HG03097 (cell line): ENCODE measurements at regions not wholly inside any gene's neighbourhood (a gene's known extent, or its start where the extent isn't known, plus 50 kb on each side); places are given as distances from the start of the nearest gene placed in this dataset.
"Not testable (repeated sequence)": the region's sequence is repeated elsewhere in the genome, so short reads cannot be mapped to it uniquely, and the experiment has no call there.

Experiments used
- ATAC-seq: cut with Tn5 transposase; IDR thresholded peaks from one replicate; pipeline ENCODE4 v1.9.1; 2021; ENCODE audit not compliant: unreplicated experiment, low FRiP score

DNA sequence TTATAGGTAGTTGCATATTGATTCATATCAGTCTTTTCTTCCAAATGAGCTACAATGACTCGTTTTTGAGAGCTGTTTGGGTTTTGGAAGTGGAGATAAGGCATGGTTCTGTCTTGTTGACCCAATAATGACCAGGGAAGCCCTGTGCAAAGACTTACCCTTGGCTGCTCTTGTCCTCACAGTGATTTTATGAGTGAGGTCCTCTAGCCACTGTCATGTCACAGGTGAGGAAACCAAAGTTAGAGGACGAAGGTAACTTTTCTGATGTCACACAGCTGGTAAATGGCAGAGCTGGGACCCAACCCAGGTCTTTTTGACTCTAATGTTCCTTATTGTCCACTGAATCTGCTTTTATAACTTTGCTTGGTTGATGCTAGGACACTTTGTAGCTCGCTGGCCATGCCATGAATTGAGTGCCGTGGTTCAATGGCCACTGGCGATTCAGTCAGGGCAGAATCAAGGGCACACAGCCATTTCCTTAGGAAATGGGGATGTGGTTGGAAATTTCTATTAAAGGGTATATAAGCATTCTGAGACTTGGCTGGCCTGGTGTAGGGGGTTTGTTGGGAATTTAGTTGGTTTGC, 249.1 kb downstream of the GOLGA6L6 start:
- not testable (repeated sequence) for ATAC-seq

DNA sequence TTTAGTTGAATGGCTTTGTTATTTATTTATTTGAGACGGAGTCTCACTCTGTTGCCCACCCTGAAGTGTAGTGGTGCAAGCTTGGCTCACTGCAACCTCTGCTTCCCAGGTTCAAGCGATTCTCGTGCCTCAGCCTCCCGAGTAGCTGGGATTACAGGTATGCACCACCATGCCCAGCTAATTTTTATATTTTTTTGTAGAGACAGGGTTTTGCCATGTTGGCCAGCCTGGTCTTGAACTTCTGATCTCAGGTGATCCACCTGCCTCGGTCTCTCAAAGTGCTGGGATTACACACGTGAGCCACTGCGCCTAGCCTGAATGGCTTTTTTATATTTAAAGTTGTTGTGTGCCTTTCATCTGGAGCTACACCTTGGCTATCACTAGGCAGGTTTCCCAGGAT, 250.0 kb downstream of the GOLGA6L6 start:
- ATAC-seq: not testable (repeated sequence)

DNA sequence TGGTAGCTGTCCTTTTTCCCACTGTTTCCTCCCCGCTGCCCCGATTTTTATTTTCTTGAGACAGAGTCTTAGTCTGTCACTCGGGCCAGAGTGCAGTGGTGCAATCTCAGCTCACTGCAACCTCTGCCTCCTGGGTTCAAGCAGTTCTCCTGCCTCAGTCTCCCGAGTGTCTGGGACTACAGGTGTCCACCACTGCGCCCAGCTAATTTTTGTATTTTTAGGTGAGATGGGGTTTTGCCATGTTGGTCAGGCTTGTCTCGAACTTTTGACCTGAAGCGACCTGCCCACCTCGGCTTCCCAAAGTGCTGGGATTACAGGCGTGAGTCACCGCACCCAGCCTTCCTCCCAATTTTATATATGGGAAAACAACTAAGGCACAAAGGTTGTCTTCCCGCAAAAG, 251.0 kb downstream of the GOLGA6L6 start:
- ATAC-seq: not testable (repeated sequence)

DNA sequence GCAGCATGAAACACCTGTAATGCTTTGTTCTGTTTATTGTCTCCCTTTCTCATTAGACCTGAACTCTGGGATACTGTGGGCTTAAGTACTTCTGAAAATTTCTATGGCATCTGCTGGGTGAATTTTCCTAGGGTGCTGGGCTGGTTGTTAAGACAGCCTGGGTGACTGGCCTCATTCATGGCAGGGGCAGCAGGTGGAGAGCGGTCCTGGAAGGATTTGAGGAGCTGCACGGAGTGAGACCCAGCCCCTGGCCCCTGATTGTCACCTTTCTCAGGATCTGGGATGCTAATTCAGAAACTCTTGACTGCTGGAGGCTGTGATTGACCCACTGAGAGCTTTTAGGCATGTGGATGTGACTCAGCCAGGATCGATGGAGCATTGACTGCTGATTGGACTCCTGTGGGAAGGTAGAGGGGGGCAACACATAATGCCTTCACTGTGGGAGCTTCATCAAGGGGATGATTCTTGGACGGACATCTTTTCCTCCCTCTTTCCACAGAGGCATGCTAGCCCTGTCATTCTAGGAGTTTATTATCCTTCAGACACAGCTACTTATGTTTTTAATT, 252.0 kb downstream of the GOLGA6L6 start:
- ATAC-seq: not testable (repeated sequence)

DNA sequence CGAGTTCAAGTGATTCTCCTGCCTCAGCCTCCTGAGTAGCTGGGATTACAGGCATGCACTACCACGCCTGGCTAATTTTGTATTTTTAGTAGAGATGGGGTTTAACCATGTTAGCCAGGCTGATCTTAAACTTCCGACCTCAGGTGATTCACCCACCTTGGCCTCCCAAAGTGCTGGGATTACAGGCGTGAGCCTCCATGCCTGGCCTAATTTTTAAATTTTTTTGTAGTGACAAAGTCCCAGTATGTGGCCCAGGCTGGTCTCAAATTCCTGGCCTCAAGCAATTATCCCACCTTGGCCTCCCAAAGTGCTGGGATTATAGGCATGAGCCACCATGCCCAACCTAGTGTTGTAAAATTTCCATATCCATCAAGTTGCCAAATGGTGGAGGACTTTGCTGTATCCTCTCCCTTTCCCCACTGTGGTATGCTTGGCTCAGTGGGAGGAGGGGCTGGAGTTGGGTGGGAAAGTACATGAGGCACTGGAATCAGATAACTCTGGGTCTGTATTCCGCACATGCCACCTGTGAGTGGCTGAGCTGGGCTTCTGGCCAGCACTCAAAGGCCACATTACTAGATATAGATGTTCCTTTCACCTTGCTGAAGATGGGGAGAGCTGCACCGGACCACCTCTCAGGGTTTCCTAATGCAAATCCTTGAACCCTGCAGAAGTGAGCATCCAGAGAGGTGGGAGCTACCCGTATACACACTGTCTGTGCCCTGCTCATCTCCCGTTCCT, 252.6 kb downstream of the GOLGA6L6 start:
- ATAC-seq: not testable (repeated sequence)

DNA sequence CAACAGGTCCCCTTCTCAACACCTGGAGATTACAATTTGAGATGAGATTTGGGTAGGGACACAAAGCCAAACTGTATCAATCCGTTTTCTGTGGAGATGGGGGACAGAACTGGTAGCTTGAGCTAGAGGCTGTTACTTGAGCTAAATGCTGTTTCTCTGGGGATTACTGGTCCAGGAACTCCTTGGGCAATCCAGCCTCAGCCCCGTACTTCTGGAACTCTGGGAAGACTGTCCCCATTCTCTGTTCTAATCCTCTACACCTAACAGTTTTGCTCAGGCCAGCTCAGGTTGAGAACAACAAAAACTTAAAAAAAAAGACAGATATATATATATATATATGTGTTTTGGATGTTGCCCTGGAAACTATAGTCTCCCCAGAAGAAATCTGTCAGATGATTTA, 255.0 kb downstream of the GOLGA6L6 start:
- not testable (repeated sequence) for ATAC-seq

DNA sequence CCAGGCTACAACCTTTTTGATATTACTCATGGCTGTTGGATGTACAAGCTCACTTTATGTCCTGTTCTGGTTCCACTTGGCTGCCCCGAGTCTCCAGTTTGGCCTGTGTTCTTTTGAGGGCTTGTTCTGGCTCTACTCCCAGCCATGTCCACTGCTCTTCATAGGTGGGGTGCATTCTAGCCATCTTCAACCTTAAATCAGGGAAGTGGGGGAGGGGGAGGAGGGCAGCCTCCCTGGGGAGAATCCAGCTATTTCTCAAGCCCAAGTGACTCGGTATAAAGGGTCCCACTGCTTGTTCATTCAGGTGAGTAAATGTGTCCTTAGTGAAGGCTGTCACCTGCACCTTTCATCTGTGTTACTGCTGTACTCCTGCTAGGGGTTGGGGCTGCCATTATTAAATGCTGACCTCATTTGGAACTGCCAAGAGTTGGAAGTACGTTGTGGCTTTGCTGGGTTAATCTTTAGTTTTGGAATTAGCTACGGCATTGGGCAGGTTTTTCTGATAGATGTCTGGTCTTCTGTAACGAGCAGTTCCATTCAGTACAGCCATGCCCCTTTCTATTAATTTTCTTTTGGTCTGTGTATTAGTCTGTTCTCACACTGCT, 255.8 kb downstream of the GOLGA6L6 start:
- ATAC-seq: not testable (repeated sequence)

DNA sequence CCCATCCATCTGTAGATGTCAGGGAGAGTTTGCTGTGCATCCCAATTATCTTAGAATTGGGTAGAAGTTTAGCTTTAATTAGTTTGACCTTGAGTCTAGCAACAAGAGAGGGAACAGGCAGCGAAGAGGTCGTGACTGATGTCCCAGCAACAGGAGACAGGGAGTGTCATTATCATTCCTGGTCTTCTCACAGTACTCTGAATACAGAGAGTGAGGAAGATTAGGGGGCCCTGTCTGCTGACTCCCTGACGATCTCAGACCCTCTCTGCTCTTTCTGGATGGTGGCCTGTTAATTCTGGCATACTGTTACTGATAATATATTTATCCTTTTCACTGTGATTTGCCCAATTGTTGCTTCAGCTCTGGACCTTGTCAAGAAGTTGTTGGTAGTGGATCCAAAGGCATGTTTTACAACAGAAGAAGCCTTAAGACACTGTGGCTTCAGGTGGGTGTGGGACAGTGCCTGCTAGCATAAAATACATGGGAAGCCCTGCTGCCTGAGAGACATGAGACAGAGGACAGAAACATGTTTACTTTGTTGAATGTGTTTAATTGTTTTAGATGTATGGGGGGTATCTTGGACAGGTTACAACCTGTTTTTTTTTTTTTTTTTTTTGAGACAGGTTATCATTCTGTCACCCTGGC, 256.6 kb downstream of the GOLGA6L6 start:
- not testable (repeated sequence) for ATAC-seq

DNA sequence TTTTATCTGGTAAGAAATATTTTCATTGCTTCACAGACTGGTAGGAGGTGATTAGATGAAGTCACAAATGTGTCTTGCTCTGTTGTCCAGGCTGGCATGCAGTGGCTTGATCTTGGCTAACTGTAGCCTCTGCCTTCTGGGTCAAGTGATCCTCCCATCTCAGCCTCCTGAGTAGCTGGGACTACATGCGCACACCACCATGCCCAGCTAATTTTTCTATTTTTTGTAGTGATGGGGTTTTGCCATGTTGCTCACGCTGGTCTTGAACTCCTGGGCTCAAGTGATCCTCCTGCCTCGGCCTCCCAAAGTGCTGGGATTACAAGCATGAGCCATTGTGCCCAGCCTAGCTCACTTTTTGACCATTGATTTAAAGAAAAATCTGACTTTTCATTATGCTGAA, 257.9 kb downstream of the GOLGA6L6 start:
- ATAC-seq: not testable (repeated sequence)

DNA sequence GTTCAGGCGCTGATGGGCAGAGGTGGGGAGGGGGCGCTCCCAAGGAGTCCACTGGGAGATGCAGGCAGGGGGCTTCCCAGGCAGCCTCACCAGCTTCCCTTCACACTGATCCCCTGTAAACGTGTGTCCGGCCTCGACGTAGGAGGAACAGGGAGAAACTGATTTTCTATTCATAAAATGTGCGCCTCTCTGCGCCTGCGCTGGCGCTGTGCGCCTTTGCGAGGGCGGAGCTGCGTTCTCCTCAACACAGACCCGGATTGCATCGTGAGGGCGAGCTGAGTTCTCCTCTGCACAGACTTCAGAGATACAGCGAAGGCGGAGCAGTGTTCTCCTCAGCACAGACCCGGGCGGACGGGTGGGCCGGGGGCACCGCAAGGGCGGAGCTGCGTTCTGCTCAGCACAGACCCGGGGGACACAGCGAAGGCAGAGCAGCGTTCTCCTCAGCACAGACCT, 259.1 kb downstream of the GOLGA6L6 start:
- not testable (repeated sequence) for ATAC-seq

DNA sequence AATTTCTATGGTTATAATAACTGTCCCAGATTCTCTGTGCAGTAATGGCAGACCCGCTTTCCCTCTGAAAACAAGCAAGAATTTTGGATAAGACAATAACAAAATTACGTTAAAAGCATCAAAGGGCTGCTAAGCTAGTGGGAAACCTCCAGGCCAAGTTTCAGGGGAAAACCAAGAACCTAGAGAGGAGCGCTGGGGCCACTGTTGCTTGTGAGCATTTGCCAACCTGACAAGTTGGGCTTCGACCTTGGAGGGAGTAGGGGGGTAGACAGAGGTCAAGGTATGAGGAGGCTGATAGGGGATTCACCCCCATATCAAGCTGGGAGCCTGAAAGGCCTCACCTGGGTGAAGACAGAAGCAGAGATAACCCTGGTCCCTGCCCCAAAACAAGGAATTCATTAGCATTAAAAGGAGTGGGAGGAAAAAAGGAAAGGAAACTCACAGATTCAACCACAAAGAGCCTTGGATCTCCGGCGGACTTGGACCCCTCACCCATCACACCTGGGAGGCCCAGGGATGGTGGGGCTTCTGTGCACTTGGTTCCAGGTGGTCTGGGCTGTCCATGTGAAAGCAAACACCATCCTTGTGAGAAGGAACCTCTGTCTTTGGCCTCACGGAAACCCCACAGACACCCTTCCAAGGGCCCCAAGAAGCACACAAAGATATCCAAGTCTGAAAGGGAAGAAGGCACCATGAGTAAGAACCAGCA, 259.9 kb downstream of the GOLGA6L6 start:
- not testable (repeated sequence) for ATAC-seq

DNA sequence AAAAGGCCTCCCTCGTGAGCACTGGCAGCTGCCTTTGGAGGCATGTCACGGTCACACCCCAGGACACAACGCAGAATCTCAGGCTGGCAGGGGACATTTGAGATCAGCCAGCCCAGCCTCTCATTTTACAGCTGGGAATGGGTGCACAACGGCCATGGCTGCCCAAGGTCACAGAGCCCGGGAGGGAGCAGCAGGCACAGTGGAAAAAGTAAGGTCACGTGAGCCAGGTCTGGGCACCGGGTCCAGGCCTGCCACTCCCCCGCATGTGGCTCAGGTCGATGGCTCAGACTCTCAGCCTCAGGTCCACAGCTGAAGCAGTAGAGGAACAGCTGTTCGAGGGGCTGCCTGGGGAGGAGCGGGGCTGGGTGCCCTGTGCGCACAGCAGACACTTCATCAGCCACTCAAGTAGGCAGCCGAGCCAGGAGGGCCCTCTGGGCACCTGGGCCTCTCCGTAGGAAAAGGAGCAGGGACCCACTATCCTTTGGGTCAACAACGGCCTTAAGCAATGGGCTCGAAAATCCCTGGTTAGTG, 260.6 kb downstream of the GOLGA6L6 start:
- ATAC-seq: no peak

DNA sequence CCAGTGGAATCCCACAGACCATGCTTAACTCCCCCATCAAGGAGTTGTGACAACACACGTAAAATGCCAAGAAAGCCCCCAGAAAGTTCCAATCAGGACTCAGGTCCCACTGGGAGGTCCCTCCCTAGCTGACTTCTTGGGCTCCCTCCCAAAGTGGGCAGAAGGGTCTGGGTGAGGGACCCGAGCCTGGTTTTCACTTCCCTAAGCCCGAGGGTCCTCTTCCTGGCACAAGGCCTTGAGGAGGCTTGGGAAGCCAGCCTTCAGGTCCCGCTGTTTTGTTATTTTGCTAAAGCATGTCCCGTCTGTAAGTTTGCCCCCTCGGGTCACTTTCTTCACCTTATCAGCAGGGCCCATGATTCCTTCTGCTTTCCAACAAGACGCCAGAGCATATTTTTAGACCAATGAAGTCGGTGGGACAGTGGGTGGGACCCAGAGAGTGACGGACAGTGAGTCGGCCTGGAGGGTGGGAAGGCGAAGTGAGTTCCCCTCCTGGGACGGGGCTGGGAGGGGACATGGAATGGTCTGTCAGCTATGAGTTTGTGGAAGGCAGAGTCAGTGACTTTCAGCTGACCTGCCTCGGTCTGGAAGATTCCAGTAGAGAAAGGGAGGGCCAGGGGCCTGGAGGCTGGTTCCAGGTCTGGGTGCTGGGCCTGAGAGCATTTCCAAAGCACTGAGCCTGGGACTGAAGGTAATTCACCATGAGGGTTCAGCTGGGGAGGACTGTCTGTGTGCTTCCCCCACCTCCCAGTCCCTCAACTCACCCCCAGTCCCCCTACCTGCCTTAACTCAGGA, 261.3 kb downstream of the GOLGA6L6 start:
- ATAC-seq: not testable (repeated sequence)

DNA sequence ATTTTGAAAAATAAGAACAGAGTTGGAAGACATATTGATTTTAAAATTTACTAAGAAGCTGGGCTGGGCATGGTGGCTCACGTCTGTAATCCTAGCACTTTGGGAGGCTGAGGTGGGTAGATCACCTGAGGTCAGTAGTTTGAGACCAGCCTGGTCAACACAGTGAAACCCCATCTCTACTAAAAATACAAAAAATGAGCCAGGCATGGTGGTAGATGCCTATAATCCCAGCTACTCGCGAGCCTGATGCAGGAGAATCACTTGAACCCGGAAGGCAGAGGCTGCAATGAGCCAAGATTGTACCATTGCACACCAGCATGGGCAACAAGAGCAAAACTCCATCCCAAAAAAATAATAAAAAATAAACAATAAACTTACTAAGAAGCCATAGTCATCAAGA, 262.5 kb downstream of the GOLGA6L6 start:
- not testable (repeated sequence) for ATAC-seq

DNA sequence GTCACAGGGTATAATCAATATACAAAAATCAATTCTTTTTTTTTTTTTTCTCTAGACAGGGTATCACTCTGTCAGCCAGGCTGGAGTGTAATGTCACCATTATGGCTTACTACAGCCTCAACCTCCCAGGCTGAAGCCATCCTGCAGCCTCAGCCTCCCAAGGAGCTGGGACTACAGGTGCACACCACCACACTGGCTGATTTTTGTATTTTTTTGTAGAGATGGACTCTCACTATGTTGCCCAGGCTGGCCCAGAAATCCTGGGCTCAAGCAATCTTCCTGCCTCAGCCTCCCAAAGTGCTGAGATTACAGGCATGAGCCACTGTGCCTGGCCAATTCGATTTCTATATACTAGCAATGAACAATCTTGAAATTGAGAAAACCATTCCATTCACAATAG, 263.2 kb downstream of the GOLGA6L6 start:
- ATAC-seq: not testable (repeated sequence)

DNA sequence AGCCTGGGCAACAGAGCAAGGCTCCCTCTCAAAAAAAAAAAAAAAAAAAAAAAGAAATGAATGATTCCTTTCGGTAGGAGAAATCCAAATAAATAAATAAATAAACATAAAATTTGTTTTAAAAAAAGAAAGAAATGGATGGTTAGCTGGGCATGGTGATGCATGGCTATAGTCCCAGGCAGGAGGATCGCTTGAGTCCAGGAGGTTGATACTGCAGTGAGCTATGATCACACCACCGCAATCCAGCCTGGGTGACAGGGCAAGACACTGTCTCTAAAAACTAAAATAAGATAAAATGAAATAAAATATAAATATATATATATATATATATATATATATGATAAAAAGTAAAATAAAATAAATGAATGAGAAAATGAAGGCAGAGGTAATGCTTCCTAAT, 264.1 kb downstream of the GOLGA6L6 start:
- not testable (repeated sequence) for ATAC-seq

DNA sequence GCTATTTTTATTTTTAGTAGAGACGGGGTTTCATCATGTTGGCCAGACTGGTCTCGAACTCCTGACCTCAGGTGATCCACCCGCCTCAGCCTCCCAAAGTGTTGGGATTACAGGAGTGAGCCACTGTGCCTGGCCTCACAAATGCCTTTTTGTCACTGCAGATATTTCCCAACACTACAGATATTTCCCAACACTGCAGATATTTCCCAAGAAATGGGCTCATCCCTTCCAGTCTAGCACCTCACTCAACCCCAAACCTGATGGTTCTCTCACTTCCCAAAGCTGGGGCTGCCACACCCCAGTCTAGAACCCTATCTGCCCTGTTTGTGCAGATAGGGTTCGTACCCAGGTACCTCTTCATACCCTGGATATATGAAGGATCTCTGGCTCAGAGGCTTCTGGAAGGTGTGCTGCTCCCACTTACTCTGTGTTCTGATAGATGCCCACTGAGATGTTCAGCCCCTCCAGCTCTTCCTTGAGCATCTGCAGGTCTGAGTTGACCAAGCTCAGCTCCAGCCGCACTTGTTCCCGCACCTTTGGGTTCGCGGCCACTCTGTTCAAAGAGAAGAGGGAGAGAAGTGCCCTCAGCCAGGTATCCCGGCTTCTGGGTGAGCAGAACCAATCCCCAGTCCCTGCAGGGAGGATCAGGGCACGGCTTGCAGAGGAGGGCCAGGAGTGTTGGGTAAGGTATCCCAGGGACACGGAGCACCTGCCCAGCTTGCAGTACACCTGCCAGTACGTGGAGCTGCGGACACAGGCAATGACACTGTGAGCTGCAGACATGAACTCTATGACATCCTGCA, 265.1 kb downstream of the GOLGA6L6 start:
- not testable (repeated sequence) for ATAC-seq

DNA sequence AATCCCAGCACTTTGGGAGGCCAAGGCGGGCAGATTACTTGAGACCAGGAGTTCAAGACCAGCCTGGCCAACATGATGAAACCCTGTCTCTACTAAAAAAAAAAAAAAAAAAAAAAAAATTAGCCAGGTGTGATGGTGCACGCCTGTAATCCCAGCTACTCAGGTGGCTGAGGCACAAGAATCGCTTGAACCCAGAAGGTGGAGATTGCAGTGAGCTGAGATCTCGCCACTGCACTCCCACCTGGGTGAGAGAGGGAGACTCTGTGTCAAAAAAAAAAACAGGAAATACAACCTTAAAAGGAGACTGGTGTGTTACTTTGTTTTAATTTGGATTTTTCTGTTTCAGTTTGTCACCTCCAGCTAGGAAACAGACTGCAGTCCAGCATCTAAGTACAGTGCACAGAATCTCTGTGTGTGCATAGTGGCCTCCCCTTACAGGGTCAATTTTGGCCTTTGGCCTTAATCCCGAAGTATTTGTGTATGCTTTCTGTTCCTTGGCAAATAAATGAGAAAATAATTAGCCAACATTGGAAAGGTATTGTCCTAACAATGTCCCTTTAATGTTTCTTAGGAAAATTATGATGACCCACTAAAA, 266.1 kb downstream of the GOLGA6L6 start:
- ATAC-seq: not testable (repeated sequence)
